GM23338 (cell line): ENCODE measurements at regions not wholly inside any gene's neighbourhood (a gene's known extent, or its start where the extent isn't known, plus 50 kb on each side); places are given as distances from the start of the nearest gene placed in this dataset.

Source experiments
- CREB1 ChIP-seq: fragments of 250-450 bp; sonication (Bioruptor Pico); IDR thresholded peaks from 2 replicates; pipeline ENCODE4 v1.5.0; 2020; ENCODE audit warnings: low read depth, mild to moderate bottlenecking, moderate library complexity
- CTCF ChIP-seq, 2 experiments: fragments of 200-600 bp in 1 of 2; sonication (generic) in 1 of 2; conservative IDR thresholded peaks; 2 replicates each; pipeline versions ENCODE4 v1.5.1 to v1.6.1; 2016 to 2017; ENCODE audit warnings: antibody characterized with exemption in 2 of 2, low read depth in 2 of 2, mild to moderate bottlenecking in 2 of 2, moderate library complexity in 1 of 2
- EZH2 ChIP-seq: fragments of 200-600 bp; sonication (generic); IDR thresholded peaks from one replicate; pipeline ENCODE4 v1.8.0; 2017; ENCODE audit warnings: antibody characterized with exemption, mild to moderate bottlenecking, low read depth; ENCODE audit not compliant: unreplicated experiment
- EZH2phosphoT487 ChIP-seq: fragments of 200-600 bp; sonication (generic); IDR thresholded peaks from one replicate; pipeline ENCODE4 v1.8.1; 2018; ENCODE audit warnings: antibody characterized with exemption; ENCODE audit not compliant: unreplicated experiment
- JUNB ChIP-seq: IDR thresholded peaks from one replicate; pipeline ENCODE4 v1.6.1; 2016; ENCODE audit warnings: antibody characterized with exemption; ENCODE audit not compliant: unreplicated experiment
- POLR2AphosphoS5 ChIP-seq: IDR thresholded peaks from 2 replicates; pipeline ENCODE4 v1.6.1; 2016; ENCODE audit warnings: antibody characterized with exemption, low read depth
- REST ChIP-seq: IDR thresholded peaks from one replicate; pipeline ENCODE4 v1.6.1; 2018; ENCODE audit warnings: antibody characterized with exemption; ENCODE audit not compliant: unreplicated experiment
- ZNF114 ChIP-seq: fragments of 250-450 bp; sonication (Bioruptor Pico); IDR thresholded peaks from 2 replicates; pipeline ENCODE4 v1.5.0; 2020; ENCODE audit warnings: mild to moderate bottlenecking, moderate library complexity

GRCh38 chr21:35751171-35751570 lies 309.2 kb downstream of the SETD4 start:
- TF ChIP-seq CREB1 (CRISPR knock-in tag) = no peak
- no peak for TF ChIP-seq REST
- TF ChIP-seq ZNF114 (CRISPR knock-in tag) = no peak
- no peak for TF ChIP-seq POLR2AphosphoS5
- no peak for TF ChIP-seq CTCF (conservative IDR thresholded peaks at IDR 0.05; ENCODE audit: low read depth in 2 of 2)
- no peak for TF ChIP-seq JUNB
- no peak for TF ChIP-seq EZH2phosphoT487
- TF ChIP-seq EZH2 = no peak
